PFSK-1 (cell line): ENCODE measurements at regions not wholly inside any gene's neighbourhood (a gene's known extent, or its start where the extent isn't known, plus 50 kb on each side); places are given as distances from the start of the nearest gene placed in this dataset.

Experiments used
- FOXP2 ChIP-seq: optimal IDR thresholded peaks from 2 replicates; pipeline ENCODE3; 2011; ENCODE audit warnings: borderline replicate concordance, control low read depth, inconsistent platforms; ENCODE audit not compliant: insufficient read depth; ENCODE audit errors: extremely low read length, extremely low read depth
- POLR2AphosphoS5 ChIP-seq: IDR thresholded peaks from 2 replicates; pipeline ENCODE4 v1.6.1; 2012; ENCODE audit warnings: low read depth, mild to moderate bottlenecking, control low read depth, low read length, moderate library complexity
- SIN3A ChIP-seq: IDR thresholded peaks from 2 replicates; pipeline ENCODE4 v1.6.1; 2012; ENCODE audit warnings: mild to moderate bottlenecking, low read length, moderate library complexity, borderline replicate concordance; ENCODE audit not compliant: insufficient read depth
- TAF1 ChIP-seq: IDR thresholded peaks from 2 replicates; pipeline ENCODE4 v1.6.1; 2012; ENCODE audit warnings: low read length, control low read depth, borderline replicate concordance; ENCODE audit not compliant: insufficient read depth
- TF ChIP-seq, protein P1 (sequence below), 2 experiments: IDR thresholded peaks; 2 replicates each; pipeline versions ENCODE4 v1.6.1 to v1.8.0; 2011 to 2012; ENCODE audit warnings: low read depth in 2 of 2, low read length in 2 of 2, control low read depth in 1 of 2, inconsistent platforms in 1 of 2, mild to moderate bottlenecking in 1 of 2, moderate library complexity in 1 of 2; ENCODE audit not compliant: insufficient read depth in 1 of 2

DNA sequence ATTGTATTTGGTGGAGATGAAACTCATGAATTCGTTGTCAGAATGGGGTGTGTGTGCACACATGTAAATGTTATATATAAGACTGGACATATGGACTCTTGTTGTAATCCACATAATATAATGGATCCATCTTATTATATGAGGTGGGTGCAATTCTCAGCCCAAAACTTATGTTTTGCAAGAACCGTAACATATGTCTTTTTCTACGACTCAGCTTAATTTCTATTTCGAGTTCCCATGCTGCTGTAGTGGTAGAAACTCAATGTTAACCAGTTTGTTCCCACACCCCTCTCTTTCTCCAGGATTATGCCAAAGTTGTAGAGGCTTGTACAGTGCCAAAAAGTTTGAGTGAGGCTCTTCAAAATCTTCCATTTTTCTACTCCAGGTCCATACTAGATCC lies 112.5 kb upstream of the SPOPL start:
- TF ChIP-seq, protein P1, sequence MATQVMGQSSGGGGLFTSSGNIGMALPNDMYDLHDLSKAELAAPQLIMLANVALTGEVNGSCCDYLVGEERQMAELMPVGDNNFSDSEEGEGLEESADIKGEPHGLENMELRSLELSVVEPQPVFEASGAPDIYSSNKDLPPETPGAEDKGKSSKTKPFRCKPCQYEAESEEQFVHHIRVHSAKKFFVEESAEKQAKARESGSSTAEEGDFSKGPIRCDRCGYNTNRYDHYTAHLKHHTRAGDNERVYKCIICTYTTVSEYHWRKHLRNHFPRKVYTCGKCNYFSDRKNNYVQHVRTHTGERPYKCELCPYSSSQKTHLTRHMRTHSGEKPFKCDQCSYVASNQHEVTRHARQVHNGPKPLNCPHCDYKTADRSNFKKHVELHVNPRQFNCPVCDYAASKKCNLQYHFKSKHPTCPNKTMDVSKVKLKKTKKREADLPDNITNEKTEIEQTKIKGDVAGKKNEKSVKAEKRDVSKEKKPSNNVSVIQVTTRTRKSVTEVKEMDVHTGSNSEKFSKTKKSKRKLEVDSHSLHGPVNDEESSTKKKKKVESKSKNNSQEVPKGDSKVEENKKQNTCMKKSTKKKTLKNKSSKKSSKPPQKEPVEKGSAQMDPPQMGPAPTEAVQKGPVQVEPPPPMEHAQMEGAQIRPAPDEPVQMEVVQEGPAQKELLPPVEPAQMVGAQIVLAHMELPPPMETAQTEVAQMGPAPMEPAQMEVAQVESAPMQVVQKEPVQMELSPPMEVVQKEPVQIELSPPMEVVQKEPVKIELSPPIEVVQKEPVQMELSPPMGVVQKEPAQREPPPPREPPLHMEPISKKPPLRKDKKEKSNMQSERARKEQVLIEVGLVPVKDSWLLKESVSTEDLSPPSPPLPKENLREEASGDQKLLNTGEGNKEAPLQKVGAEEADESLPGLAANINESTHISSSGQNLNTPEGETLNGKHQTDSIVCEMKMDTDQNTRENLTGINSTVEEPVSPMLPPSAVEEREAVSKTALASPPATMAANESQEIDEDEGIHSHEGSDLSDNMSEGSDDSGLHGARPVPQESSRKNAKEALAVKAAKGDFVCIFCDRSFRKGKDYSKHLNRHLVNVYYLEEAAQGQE (IDR thresholded peaks at IDR 0.05; ENCODE audit: insufficient read depth in 1 of 2, low read depth in 2 of 2, low read length in 2 of 2), result no peak
- TF ChIP-seq FOXP2 (no peak), POLR2AphosphoS5 (no peak), TAF1 (no peak), SIN3A (no peak)

DNA sequence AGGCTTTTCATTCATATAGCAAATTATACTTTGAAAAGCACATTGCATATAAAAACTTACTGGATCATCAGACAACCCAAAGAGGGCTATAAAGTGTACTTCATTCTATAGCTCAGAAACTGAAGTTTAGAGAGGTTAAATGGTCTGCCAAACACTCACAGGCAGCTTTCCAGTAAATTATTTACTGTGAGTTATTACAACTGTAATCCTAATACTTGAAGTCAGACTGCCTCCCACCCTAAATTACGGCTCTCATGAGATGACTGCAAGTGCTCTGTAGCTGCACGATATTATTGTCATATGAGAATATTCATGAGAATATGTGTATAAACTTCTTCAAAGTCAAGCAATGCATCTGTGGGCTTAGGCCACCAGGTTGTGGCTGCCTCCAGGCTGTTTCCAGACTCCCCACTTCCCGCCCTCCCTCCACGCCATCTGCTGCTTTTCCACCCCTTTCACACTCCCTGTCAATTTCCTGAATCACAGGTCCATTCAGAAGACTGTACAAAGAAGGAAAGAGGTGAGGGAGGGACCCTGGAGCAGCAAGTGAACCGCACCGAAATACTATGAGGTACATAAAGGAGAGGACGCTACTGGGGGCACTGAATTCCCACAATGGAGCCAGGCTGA lies 111.1 kb upstream of the SPOPL start:
- TF ChIP-seq FOXP2 (no peak), POLR2AphosphoS5 (no peak), SIN3A (no peak), TAF1 (no peak)
- TF ChIP-seq, protein P1 (IDR thresholded peaks at IDR 0.05; ENCODE audit: insufficient read depth in 1 of 2, low read depth in 2 of 2, low read length in 2 of 2), result no peak

DNA sequence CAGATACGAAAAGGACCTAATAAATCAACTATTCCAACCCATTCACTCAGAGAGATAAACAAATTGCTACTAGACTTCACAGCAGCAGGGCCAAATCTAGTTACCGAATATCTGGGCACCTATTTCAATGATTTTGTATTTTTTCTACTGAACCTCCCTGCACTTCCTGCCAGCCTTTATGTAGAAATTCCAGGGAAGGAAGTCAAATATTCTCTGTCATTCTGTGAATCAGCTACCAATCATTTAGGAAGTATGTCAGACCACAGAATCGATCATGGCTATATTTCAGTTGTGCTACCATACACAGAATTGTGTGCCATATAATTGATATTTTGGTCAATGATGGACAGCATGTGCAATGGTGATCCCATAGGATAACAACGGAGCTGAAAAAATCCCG lies 109.6 kb upstream of the SPOPL start:
- TF ChIP-seq SIN3A (no peak), TAF1 (no peak), POLR2AphosphoS5 (no peak), FOXP2 (no peak)
- TF ChIP-seq, protein P1 (IDR thresholded peaks at IDR 0.05; ENCODE audit: insufficient read depth in 1 of 2, low read depth in 2 of 2, low read length in 2 of 2), result no peak

DNA sequence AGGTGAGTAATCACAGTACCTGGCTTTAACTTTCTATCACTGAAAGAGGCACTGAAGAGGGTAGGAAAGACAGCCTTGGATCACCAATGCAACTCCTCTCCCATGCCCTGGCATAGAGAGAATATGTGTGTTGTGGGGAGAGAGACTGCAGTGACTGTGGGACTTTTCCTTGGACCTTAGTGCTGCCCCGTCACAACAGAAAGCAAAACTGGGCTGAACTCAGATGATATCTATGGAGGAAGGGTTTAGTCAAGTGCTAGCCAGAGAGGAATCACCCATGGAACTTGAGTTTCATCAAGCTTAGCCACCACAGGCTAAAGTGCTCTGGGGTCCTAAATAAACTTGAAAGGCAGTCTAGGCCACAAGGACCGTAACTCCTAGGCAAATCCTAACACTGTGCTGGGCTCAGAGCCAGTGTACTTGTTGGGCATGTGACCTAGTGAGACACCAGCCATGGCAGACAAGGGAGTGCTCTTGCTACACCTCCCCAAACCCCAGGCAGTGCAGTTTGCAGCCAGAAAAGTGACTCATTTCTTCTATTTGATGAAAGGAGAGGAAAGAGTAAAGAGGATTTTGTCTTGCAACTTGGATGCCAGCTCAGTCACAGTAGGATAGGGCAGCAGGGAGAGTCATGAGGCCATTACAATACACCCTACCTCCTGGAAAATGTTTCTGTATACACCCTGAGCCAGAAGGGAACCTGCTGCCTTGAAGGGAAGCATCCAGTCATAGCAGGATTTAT lies 105.8 kb upstream of the SPOPL start:
- TF ChIP-seq SIN3A, result no peak
- TF ChIP-seq POLR2AphosphoS5, result no peak
- TF ChIP-seq, protein P1 (IDR thresholded peaks at IDR 0.05; ENCODE audit: insufficient read depth in 1 of 2, low read depth in 2 of 2, low read length in 2 of 2), result no peak
- TF ChIP-seq FOXP2, result no peak
- TF ChIP-seq TAF1, result no peak
